Esophagus squamous epithelium (tissue), 4 donors: ENCODE measurements at regions not wholly inside any gene's neighbourhood (a gene's known extent, or its start where the extent isn't known, plus 50 kb on each side); places are given as distances from the start of the nearest gene placed in this dataset.

Experiments
- POLR2A ChIP-seq, 4 donors: fragments of 450-650 bp; IDR thresholded peaks; one replicate each; pipeline ENCODE4 v1.6.1; 2017; ENCODE audit warnings: antibody characterized with exemption in 4 of 4, mild to moderate bottlenecking in 4 of 4, moderate library complexity in 3 of 4
- TF ChIP-seq, protein P1 (sequence below), 6 experiments: fragments of 450-650 bp in 4 of 6; fragments of 200-600 bp in 2 of 6; sonication (generic) in 2 of 6; IDR thresholded peaks; one replicate each; pipeline ENCODE4 v1.5.1; 2016 to 2019; ENCODE audit warnings: antibody characterized with exemption in 6 of 6, mild to moderate bottlenecking in 4 of 6, moderate library complexity in 4 of 6

DNA sequence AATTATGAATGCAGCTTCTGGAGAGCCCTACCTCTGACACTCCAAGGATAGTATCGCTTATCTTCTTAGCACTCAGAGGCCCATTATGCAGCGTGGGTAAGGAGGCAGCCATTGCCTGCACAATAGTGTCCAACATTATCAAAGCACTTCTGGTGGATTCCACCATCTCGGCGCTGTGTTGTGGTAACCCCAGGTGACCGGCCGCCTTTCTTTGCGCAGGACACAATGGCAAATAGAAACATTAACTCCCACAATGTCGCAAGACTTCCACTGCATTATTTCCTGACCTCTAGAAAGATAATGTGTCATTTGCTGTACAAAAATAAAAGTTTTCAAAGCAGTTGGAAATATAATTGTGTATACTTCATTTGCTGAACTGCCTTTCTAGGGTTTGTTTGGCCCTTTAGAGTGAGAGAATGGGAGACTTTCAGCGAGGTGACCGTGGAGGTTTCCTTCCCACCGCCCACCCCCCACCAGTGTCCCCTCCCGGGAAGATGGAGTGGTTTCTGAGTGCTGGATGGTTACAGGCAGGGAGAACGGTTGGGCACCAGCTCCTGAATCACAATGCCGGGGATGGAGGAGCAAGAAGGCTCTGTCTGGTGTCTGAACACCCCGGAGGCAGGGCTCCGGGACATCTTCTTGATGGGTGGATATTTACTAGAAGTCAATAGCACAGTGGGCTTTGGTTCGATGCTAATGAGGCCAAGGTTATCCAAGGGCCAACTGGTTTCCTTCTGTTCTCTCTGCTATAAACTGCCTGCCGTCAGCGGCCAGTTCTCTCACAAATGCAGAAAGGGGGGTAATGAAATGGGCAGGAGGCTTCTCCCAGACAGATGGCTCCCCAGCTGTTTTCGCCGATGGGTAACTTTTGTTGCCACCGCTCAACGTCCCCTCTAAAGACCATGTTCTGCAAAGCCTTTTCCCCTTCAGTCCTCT lies 215.4 kb upstream of the PROX1 start:
- TF ChIP-seq, protein P1, sequence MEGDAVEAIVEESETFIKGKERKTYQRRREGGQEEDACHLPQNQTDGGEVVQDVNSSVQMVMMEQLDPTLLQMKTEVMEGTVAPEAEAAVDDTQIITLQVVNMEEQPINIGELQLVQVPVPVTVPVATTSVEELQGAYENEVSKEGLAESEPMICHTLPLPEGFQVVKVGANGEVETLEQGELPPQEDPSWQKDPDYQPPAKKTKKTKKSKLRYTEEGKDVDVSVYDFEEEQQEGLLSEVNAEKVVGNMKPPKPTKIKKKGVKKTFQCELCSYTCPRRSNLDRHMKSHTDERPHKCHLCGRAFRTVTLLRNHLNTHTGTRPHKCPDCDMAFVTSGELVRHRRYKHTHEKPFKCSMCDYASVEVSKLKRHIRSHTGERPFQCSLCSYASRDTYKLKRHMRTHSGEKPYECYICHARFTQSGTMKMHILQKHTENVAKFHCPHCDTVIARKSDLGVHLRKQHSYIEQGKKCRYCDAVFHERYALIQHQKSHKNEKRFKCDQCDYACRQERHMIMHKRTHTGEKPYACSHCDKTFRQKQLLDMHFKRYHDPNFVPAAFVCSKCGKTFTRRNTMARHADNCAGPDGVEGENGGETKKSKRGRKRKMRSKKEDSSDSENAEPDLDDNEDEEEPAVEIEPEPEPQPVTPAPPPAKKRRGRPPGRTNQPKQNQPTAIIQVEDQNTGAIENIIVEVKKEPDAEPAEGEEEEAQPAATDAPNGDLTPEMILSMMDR (IDR thresholded peaks at IDR 0.05), result no peak
- no peak for TF ChIP-seq POLR2A (IDR thresholded peaks at IDR 0.05)
